H9 (cell line): ENCODE measurements at regions not wholly inside any gene's neighbourhood (a gene's known extent, or its start where the extent isn't known, plus 50 kb on each side); places are given as distances from the start of the nearest gene placed in this dataset.

Experiments used
- DNase-seq: peaks from one replicate; pipeline ENCODE4 v3.0.0-alpha.2; 2017
- H2AFZ ChIP-seq: one replicate; pipeline ENCODE4 v1.6.1; 2013; ENCODE audit warnings: mild to moderate bottlenecking, low read length, control low read depth, moderate library complexity
- H2AK5ac ChIP-seq: 2 replicates; pipeline ENCODE4 v1.6.1; 2013; ENCODE audit warnings: low read length, control low read depth, mixed read lengths; ENCODE audit not compliant: insufficient read length
- H2BK120ac ChIP-seq: one replicate; pipeline ENCODE4 v1.6.1; 2013; ENCODE audit warnings: low read depth, mild to moderate bottlenecking, low read length, control low read depth, inconsistent platforms; ENCODE audit not compliant: poor library complexity, severe bottlenecking
- H2BK12ac ChIP-seq: 2 replicates; pipeline ENCODE4 v1.6.1; 2013; ENCODE audit warnings: low read length, control low read depth, mixed read lengths, low read depth; ENCODE audit not compliant: insufficient read length
- H2BK15ac ChIP-seq: 2 replicates; pipeline ENCODE4 v1.6.1; 2013; ENCODE audit warnings: low read depth, low read length, control low read depth
- H2BK20ac ChIP-seq: one replicate; pipeline ENCODE4 v1.6.1; 2013; ENCODE audit warnings: low read depth, mild to moderate bottlenecking, low read length, control low read depth, inconsistent platforms; ENCODE audit not compliant: poor library complexity, severe bottlenecking
- H2BK5ac ChIP-seq: 2 replicates; pipeline ENCODE4 v1.6.1; 2013; ENCODE audit warnings: low read length, control low read depth, mixed read lengths; ENCODE audit not compliant: insufficient read length
- H3K14ac ChIP-seq: 2 replicates; pipeline ENCODE4 v1.6.1; 2013; ENCODE audit warnings: low read length, control low read depth; ENCODE audit not compliant: insufficient read depth
- H3K18ac ChIP-seq: 2 replicates; pipeline ENCODE4 v1.6.1; 2013; ENCODE audit warnings: low read depth, mild to moderate bottlenecking, mixed read lengths, low read length, control low read depth; ENCODE audit not compliant: insufficient read length
- H3K23ac ChIP-seq: 2 replicates; pipeline ENCODE4 v1.6.1; 2013; ENCODE audit warnings: low read length, control low read depth, mixed read lengths, low read depth; ENCODE audit not compliant: insufficient read length
- H3K23me2 ChIP-seq: 2 replicates; pipeline ENCODE4 v1.6.1; 2013; ENCODE audit warnings: low read depth, mild to moderate bottlenecking, mixed read lengths, low read length, control low read depth; ENCODE audit not compliant: insufficient read length, poor library complexity, severe bottlenecking
- H3K27ac ChIP-seq: 2 replicates; pipeline ENCODE4 v1.5.1; 2013; ENCODE audit warnings: low read length, control low read depth, mixed read lengths, low read depth; ENCODE audit not compliant: insufficient read length
- H3K27me3 ChIP-seq: 2 replicates; pipeline ENCODE4 v1.6.1; 2013; ENCODE audit warnings: low read length, control low read depth, inconsistent platforms; ENCODE audit not compliant: insufficient read depth
- H3K4ac ChIP-seq: 2 replicates; pipeline ENCODE4 v1.6.1; 2013; ENCODE audit warnings: low read depth, mild to moderate bottlenecking, control low read depth, inconsistent platforms, low read length, moderate library complexity
- H3K4me1 ChIP-seq: 2 replicates; pipeline ENCODE4 v1.6.1; 2013; ENCODE audit warnings: low read length, control low read depth, inconsistent platforms; ENCODE audit not compliant: insufficient read depth
- H3K4me2 ChIP-seq: 2 replicates; pipeline ENCODE4 v1.6.1; 2013; ENCODE audit warnings: low read length, control low read depth, mixed read lengths; ENCODE audit not compliant: insufficient read length, insufficient read depth
- H3K56ac ChIP-seq: 2 replicates; pipeline ENCODE4 v1.6.1; 2013; ENCODE audit warnings: low read depth, mild to moderate bottlenecking, mixed read lengths, low read length, control low read depth; ENCODE audit not compliant: insufficient read length
- H3K79me1 ChIP-seq: 2 replicates; pipeline ENCODE4 v1.6.1; 2013; ENCODE audit warnings: low read depth, mild to moderate bottlenecking, moderate library complexity, low read length, control low read depth, inconsistent platforms; ENCODE audit not compliant: insufficient read depth, poor library complexity, severe bottlenecking
- H3K79me2 ChIP-seq: 2 replicates; pipeline ENCODE4 v1.6.1; 2013; ENCODE audit warnings: low read length, control low read depth, inconsistent platforms; ENCODE audit not compliant: insufficient read depth
- H3K9ac ChIP-seq: 2 replicates; pipeline ENCODE4 v1.6.1; 2013; ENCODE audit warnings: low read length, control low read depth, mixed read lengths; ENCODE audit not compliant: insufficient read length; ENCODE audit errors: extremely low read depth
- H3K9me3 ChIP-seq: one replicate; pipeline ENCODE4 v1.6.1; 2013; ENCODE audit warnings: low read depth, low read length, inconsistent platforms; ENCODE audit not compliant: control insufficient read depth
- H3T11ph ChIP-seq: one replicate; pipeline ENCODE4 v1.6.1; 2013; ENCODE audit warnings: mild to moderate bottlenecking, low read length, control low read depth, inconsistent platforms
- H4K20me1 ChIP-seq: one replicate; pipeline ENCODE4 v1.6.1; 2013; ENCODE audit not compliant: control insufficient read depth, insufficient read length, insufficient read depth
- H4K5ac ChIP-seq: 2 replicates; pipeline ENCODE4 v1.6.1; 2013; ENCODE audit warnings: low read depth, mild to moderate bottlenecking, mixed read lengths, low read length, control low read depth; ENCODE audit not compliant: insufficient read length
- H4K8ac ChIP-seq: replicated peaks from 2 replicates; pipeline ENCODE4 v1.6.1; 2013; ENCODE audit warnings: low read length, control low read depth, mixed read lengths, low read depth; ENCODE audit not compliant: insufficient read length
- H4K91ac ChIP-seq: 2 replicates; pipeline ENCODE4 v1.6.1; 2013; ENCODE audit warnings: low read depth, mild to moderate bottlenecking, moderate library complexity, mixed read lengths, low read length, control low read depth; ENCODE audit not compliant: insufficient read length
- H3K27ac Mint-ChIP-seq, 3 experiments: 2 replicates in 2 of 3; 3 replicates in 1 of 3; pipeline ENCODE4 v1.8.0; 2020 to 2021; ENCODE audit warnings: mixed read lengths in 3 of 3, mild to moderate bottlenecking in 1 of 3, moderate library complexity in 1 of 3
- H3K27me3 Mint-ChIP-seq: 2 replicates; pipeline ENCODE4 v1.8.0; 2021; ENCODE audit warnings: low read depth, mild to moderate bottlenecking, moderate library complexity, mixed read lengths
- H3K36me3 Mint-ChIP-seq, 3 experiments: 2 replicates in 2 of 3; 3 replicates in 1 of 3; pipeline ENCODE4 v1.8.0; 2020 to 2021; ENCODE audit warnings: low read depth in 3 of 3, mixed read lengths in 3 of 3; ENCODE audit not compliant: insufficient read depth in 1 of 3
- H3K4me1 Mint-ChIP-seq, 2 experiments: 2 replicates each; pipeline ENCODE4 v1.8.0; 2020; ENCODE audit warnings: mixed read lengths in 2 of 2
- H3K4me3 Mint-ChIP-seq, 2 experiments: 2 replicates in 1 of 2; 3 replicates in 1 of 2; pipeline ENCODE4 v1.8.0; 2020 to 2021; ENCODE audit warnings: mild to moderate bottlenecking in 2 of 2, mixed read lengths in 2 of 2, moderate library complexity in 1 of 2
- H3K9me3 Mint-ChIP-seq, 2 experiments: 2 replicates in 1 of 2; 3 replicates in 1 of 2; pipeline ENCODE4 v1.8.0; 2020; ENCODE audit warnings: mild to moderate bottlenecking in 2 of 2, mixed read lengths in 2 of 2, moderate library complexity in 1 of 2
- CTCF ChIP-seq: fragments of 200-600 bp; sonication (generic); conservative IDR thresholded peaks from 3 replicates; pipeline ENCODE4 v1.8.0; 2021; ENCODE audit warnings: antibody characterized with exemption, mild to moderate bottlenecking
- WGBS: extraction: QIAGEN DNeasy Blood & Tissue Kit; methylation state at CpG from one replicate; pipeline ENCODE4 v1.1.7; 2013; ENCODE audit warnings: missing lambda C conversion rate, low lambda C conversion rate, mixed read lengths; ENCODE audit not compliant: insufficient read length; ENCODE audit errors: extremely low coverage; 5-methylcytosine and 5-hydroxymethylcytosine counted together

- no peaks in the 10 kb centered on the region for H3K23me2 ChIP-seq
- no peaks in the 10 kb centered on the region for H3K9me3 ChIP-seq
- no peak overlapping the region for H2BK20ac ChIP-seq
- WGBS = no CpG with 5 or more reads among the region's 7 CpGs
- no peak overlapping the region for H3K18ac ChIP-seq
- Mint-ChIP-seq H3K36me3 (no peaks in the 10 kb centered on the region), H3K4me3 (no peak overlapping the region), H3K27ac (peak overlapping the region in 2 of 3 experiments; percentile 30 to 70; a peak in 3 of 7 replicates), H3K4me1 (peaks cover 65 to 71% of the 10 kb centered on the region in 2 experiments), H3K9me3 (no peaks in the 10 kb centered on the region; a peak in 1 of 5 replicates), H3K27me3 (no peaks in the 10 kb centered on the region; the same call in 1 of the 2 replicates)
- no peak overlapping the region for H4K91ac ChIP-seq
- no peak for DNase-seq
- no peak overlapping the region for H3K56ac ChIP-seq
- no peak for TF ChIP-seq CTCF
- H4K8ac ChIP-seq = no peak overlapping the region
- no peak overlapping the region for H2BK15ac ChIP-seq
- no peak overlapping the region for H2AK5ac ChIP-seq
- no peak overlapping the region for H3K4ac ChIP-seq
- no peak overlapping the region for H2BK120ac ChIP-seq
- H3K27ac ChIP-seq = no peak overlapping the region
- H2AFZ ChIP-seq = no peak overlapping the region
- H3K23ac ChIP-seq = no peak overlapping the region
- no peak overlapping the region for H3T11ph ChIP-seq
- H4K5ac ChIP-seq = no peak overlapping the region
- no peaks in the 10 kb centered on the region for H4K20me1 ChIP-seq
- no peaks in the 10 kb centered on the region for H3K27me3 ChIP-seq
- H3K79me1 ChIP-seq = no peaks in the 10 kb centered on the region
- H3K9ac ChIP-seq = no peak overlapping the region
- H2BK12ac ChIP-seq = no peak overlapping the region
- H3K4me1 ChIP-seq = peaks cover 11% of the 10 kb centered on the region; the same call in 1 of the 2 replicates
- H2BK5ac ChIP-seq = no peak overlapping the region
- H3K14ac ChIP-seq = no peak overlapping the region; the same call in 1 of the 2 replicates
- H3K4me2 ChIP-seq = no peak overlapping the region
- no peaks in the 10 kb centered on the region for H3K79me2 ChIP-seq
These were observed 124.7 kb upstream of the MAX start for GRCh38 chr14:65226824-65227604.
